ENCODE measurements at regions not wholly inside any gene's neighbourhood (a gene's known extent, or its start where the extent isn't known, plus 50 kb on each side); places are given as distances from the start of the nearest gene placed in this dataset.

- TF ChIP-seq GABPA (IDR thresholded peaks at IDR 0.05 in 1 of 2, conservative IDR thresholded peaks at IDR 0.05 in 1 of 2) (no peak), CTCF (IDR thresholded peaks at IDR 0.05; ENCODE audit: low read depth, low read length, missing input control) (no peak), JUND (IDR thresholded peaks at IDR 0.05) (no peak), RAD21 (IDR thresholded peaks at IDR 0.05) (no peak), ATF3 (IDR thresholded peaks at IDR 0.05) (no peak), FOXA1 (IDR thresholded peaks at IDR 0.05) (no peak), HNF4A (conservative IDR thresholded peaks at IDR 0.05) (no peak), SP1 (IDR thresholded peaks at IDR 0.05) (no peak), YY1 (IDR thresholded peaks at IDR 0.05) (no peak), TAF1 (conservative IDR thresholded peaks at IDR 0.05) (no peak), RXRA (IDR thresholded peaks at IDR 0.05) (no peak), REST (IDR thresholded peaks at IDR 0.05) (no peak), ZBTB33 (IDR thresholded peaks at IDR 0.05) (no peak)
Observed at GRCh38 chr2:177038787-177039484, 173.7 kb upstream of the HNRNPA3 start.
